NCI-H774 (cell line): ENCODE measurements at regions not wholly inside any gene's neighbourhood (a gene's known extent, or its start where the extent isn't known, plus 50 kb on each side); places are given as distances from the start of the nearest gene placed in this dataset.
A peak's percentile ranks its signal among the peaks of the same experiment; 100 is the strongest.
"Not testable (repeated sequence)": the region's sequence is repeated elsewhere in the genome, so short reads cannot be mapped to it uniquely, and the experiment has no call there.

Source experiments
- DNase-seq: peaks from one replicate; lab custom pipeline; 2025; lab: John Stamatoyannopoulos, UW

GRCh38 chr15:31433091-31433490 is 106.5 kb downstream of the KLF13 start:
- DNase-seq = no peak

- no peak for DNase-seq
These were observed 106.9 kb downstream of the KLF13 start for GRCh38 chr15:31433574-31433973.

GRCh38 chr15:31434275-31434587 is 107.6 kb downstream of the KLF13 start:
- no peak for DNase-seq

GRCh38 chr15:31434588-31435260 is 108.1 kb downstream of the KLF13 start:
- DNase-seq = no peak

GRCh38 chr15:31435261-31435911 is 108.8 kb downstream of the KLF13 start:
- DNase-seq = peak; percentile 20

- no peak for DNase-seq
These were observed 109.4 kb downstream of the KLF13 start for GRCh38 chr15:31435912-31436628.

GRCh38 chr15:31437686-31438085 is 111.1 kb downstream of the KLF13 start:
- no peak for DNase-seq

GRCh38 chr15:31438601-31439265 is 112.1 kb downstream of the KLF13 start:
- DNase-seq = no peak

- no peak for DNase-seq
These were observed 112.7 kb downstream of the KLF13 start for GRCh38 chr15:31439328-31439727.

GRCh38 chr15:31440216-31440615 is 113.6 kb downstream of the KLF13 start:
- not testable (repeated sequence) for DNase-seq

- DNase-seq = peak; percentile 12
These were observed 114.2 kb downstream of the KLF13 start for GRCh38 chr15:31440754-31441311.

- DNase-seq = no peak
These were observed 115.6 kb downstream of the KLF13 start for GRCh38 chr15:31442226-31442625.

- no peak for DNase-seq
These were observed 116.1 kb downstream of the KLF13 start for GRCh38 chr15:31442699-31443111.

- no peak for DNase-seq
These were observed 118.2 kb downstream of the KLF13 start for GRCh38 chr15:31444844-31445243.

GRCh38 chr15:31446546-31446945 is 119.9 kb downstream of the KLF13 start:
- no peak for DNase-seq

GRCh38 chr15:31447931-31448634 is 121.4 kb downstream of the KLF13 start:
- no peak for DNase-seq

GRCh38 chr15:31448635-31448979 is 122.0 kb downstream of the KLF13 start:
- DNase-seq = no peak

- DNase-seq = no peak
These were observed 126.2 kb downstream of the KLF13 start for GRCh38 chr15:31452595-31453557.

- DNase-seq = no peak
These were observed 127.1 kb downstream of the KLF13 start for GRCh38 chr15:31453558-31454318.

- no peak for DNase-seq
These were observed 128.9 kb downstream of the KLF13 start for GRCh38 chr15:31455499-31455898.
